ENCODE measurements at regions not wholly inside any gene's neighbourhood (a gene's known extent, or its start where the extent isn't known, plus 50 kb on each side); places are given as distances from the start of the nearest gene placed in this dataset.
A peak's percentile ranks its signal among the peaks of the same experiment; 100 is the strongest.
"Not testable (repeated sequence)": the region's sequence is repeated elsewhere in the genome, so short reads cannot be mapped to it uniquely, and the experiment has no call there.

- Histone ChIP-seq H3K27me3 (ENCODE audit: insufficient read depth, low read length) (peaks cover 16% of the 10 kb centered on the region), H3K27ac (ENCODE audit: low read depth, low read length) (no peak overlapping the region), H3K79me2 (ENCODE audit: insufficient read depth, low read length) (no peaks in the 10 kb centered on the region), H3K9me3 (ENCODE audit: low read depth, low read length) (no peaks in the 10 kb centered on the region), H3K4me1 (ENCODE audit: insufficient read depth, low read length) (no peaks in the 10 kb centered on the region), H3K4me3 (ENCODE audit: insufficient read depth, low read length) (no peak overlapping the region), H3K36me3 (ENCODE audit: insufficient read depth, low read length) (no peaks in the 10 kb centered on the region), H2AFZ (ENCODE audit: low read length) (no peak overlapping the region), H3K4me2 (ENCODE audit: insufficient read depth, low read length) (no peak overlapping the region), H4K20me1 (ENCODE audit: insufficient read depth, low read length) (no peaks in the 10 kb centered on the region)
- TF ChIP-seq, protein P1, sequence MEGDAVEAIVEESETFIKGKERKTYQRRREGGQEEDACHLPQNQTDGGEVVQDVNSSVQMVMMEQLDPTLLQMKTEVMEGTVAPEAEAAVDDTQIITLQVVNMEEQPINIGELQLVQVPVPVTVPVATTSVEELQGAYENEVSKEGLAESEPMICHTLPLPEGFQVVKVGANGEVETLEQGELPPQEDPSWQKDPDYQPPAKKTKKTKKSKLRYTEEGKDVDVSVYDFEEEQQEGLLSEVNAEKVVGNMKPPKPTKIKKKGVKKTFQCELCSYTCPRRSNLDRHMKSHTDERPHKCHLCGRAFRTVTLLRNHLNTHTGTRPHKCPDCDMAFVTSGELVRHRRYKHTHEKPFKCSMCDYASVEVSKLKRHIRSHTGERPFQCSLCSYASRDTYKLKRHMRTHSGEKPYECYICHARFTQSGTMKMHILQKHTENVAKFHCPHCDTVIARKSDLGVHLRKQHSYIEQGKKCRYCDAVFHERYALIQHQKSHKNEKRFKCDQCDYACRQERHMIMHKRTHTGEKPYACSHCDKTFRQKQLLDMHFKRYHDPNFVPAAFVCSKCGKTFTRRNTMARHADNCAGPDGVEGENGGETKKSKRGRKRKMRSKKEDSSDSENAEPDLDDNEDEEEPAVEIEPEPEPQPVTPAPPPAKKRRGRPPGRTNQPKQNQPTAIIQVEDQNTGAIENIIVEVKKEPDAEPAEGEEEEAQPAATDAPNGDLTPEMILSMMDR (IDR thresholded peaks at IDR 0.05; ENCODE audit: extremely low read depth, low read depth, low read length) = no peak
- no peak for DNase-seq (ENCODE audit: insufficient read length, low spot score, missing footprints)
Observed at GRCh38 chr1:186255266-186255665, 119.8 kb downstream of the TPR start.

GRCh38 chr1:186250529-186250928, 124.5 kb downstream of the TPR start:
- DNase-seq (ENCODE audit: insufficient read length, low spot score, missing footprints) = no peak
- no peaks in the 10 kb centered on the region for H3K36me3 ChIP-seq (ENCODE audit: insufficient read depth, low read length)

DNA sequence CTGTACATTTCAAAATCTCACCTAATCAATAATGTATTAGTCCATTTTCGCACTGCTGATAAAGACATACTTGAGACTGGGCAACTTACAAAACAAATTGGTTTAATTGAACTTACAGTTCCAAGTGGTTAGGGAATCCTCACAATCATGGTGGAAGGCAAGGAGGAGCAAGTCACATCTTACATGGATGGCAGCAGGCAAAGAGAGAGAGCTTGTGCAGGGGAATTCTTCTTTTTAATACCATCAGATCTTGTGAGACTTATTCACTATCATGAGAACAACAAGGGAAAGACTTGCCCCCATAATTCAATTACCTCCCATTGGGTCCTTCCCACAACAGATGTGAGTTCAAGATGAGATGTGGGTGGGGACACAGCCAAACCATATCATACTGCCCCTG, 126.4 kb downstream of the TPR start:
- H3K27me3 ChIP-seq (ENCODE audit: insufficient read depth, low read length); H3K9me3 ChIP-seq (ENCODE audit: low read depth, low read length); H4K20me1 ChIP-seq (ENCODE audit: insufficient read depth, low read length); H3K36me3 ChIP-seq (ENCODE audit: insufficient read depth, low read length); H2AFZ ChIP-seq (ENCODE audit: low read length); H3K27ac ChIP-seq (ENCODE audit: low read depth, low read length); H3K4me2 ChIP-seq (ENCODE audit: insufficient read depth, low read length); H3K79me2 ChIP-seq (ENCODE audit: insufficient read depth, low read length); H3K4me1 ChIP-seq (ENCODE audit: insufficient read depth, low read length); H3K4me3 ChIP-seq (ENCODE audit: insufficient read depth, low read length); DNase-seq (ENCODE audit: insufficient read length, low spot score, missing footprints): not testable (repeated sequence)

More at GRCh38 chr1:186250529-186250928, 124.5 kb downstream of the TPR start:
- Histone ChIP-seq H3K4me1 (ENCODE audit: insufficient read depth, low read length) (no peaks in the 10 kb centered on the region), H3K9me3 (ENCODE audit: low read depth, low read length) (no peaks in the 10 kb centered on the region), H3K27me3 (ENCODE audit: insufficient read depth, low read length) (peaks cover 16% of the 10 kb centered on the region), H2AFZ (ENCODE audit: low read length) (no peak overlapping the region), H3K27ac (ENCODE audit: low read depth, low read length) (no peak overlapping the region), H3K79me2 (ENCODE audit: insufficient read depth, low read length) (no peaks in the 10 kb centered on the region), H3K4me2 (ENCODE audit: insufficient read depth, low read length) (no peak overlapping the region), H3K4me3 (ENCODE audit: insufficient read depth, low read length) (no peak overlapping the region), H4K20me1 (ENCODE audit: insufficient read depth, low read length) (no peaks in the 10 kb centered on the region)
- TF ChIP-seq, protein P1 (IDR thresholded peaks at IDR 0.05; ENCODE audit: extremely low read depth, low read depth, low read length) = no peak

DNA sequence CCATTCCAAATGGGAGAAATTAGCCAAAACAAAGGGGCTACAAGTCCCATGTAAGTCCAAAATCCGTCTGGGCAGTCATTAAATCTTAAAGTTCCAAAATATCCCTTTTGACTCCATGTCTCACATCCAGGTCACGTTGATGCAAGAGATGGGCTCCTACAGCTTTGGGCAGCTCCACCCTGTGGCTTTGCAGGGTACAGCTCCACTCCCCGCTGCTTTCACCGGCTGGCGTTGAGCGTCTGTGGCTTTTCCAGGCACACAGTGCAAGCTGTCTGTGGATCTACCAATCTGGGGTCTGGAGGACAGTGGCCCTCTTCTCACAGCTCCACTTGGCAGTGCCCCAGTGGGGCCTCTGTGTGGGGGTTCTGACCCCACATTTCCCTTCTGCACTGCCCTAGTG, 130.2 kb downstream of the TPR start:
- Histone ChIP-seq H3K27me3 (ENCODE audit: insufficient read depth, low read length) (no peaks in the 10 kb centered on the region), H3K79me2 (ENCODE audit: insufficient read depth, low read length) (no peaks in the 10 kb centered on the region), H3K4me2 (ENCODE audit: insufficient read depth, low read length) (no peak overlapping the region), H2AFZ (ENCODE audit: low read length) (no peak overlapping the region), H3K9me3 (ENCODE audit: low read depth, low read length) (no peaks in the 10 kb centered on the region), H3K36me3 (ENCODE audit: insufficient read depth, low read length) (no peaks in the 10 kb centered on the region), H3K4me3 (ENCODE audit: insufficient read depth, low read length) (no peak overlapping the region), H3K4me1 (ENCODE audit: insufficient read depth, low read length) (no peaks in the 10 kb centered on the region), H3K27ac (ENCODE audit: low read depth, low read length) (no peak overlapping the region), H4K20me1 (ENCODE audit: insufficient read depth, low read length) (no peaks in the 10 kb centered on the region)
- DNase-seq (ENCODE audit: insufficient read length, low spot score, missing footprints) = no peak
- TF ChIP-seq, protein P1 (IDR thresholded peaks at IDR 0.05; ENCODE audit: extremely low read depth, low read depth, low read length) = peak; percentile 42
